GM21447 (cell line): ENCODE measurements at regions not wholly inside any gene's neighbourhood (a gene's known extent, or its start where the extent isn't known, plus 50 kb on each side); places are given as distances from the start of the nearest gene placed in this dataset.

ENCODE experiments used
- ATAC-seq: cut with Tn5 transposase; IDR thresholded peaks from one replicate; pipeline ENCODE4 v1.9.1; 2021; ENCODE audit not compliant: unreplicated experiment

DNA sequence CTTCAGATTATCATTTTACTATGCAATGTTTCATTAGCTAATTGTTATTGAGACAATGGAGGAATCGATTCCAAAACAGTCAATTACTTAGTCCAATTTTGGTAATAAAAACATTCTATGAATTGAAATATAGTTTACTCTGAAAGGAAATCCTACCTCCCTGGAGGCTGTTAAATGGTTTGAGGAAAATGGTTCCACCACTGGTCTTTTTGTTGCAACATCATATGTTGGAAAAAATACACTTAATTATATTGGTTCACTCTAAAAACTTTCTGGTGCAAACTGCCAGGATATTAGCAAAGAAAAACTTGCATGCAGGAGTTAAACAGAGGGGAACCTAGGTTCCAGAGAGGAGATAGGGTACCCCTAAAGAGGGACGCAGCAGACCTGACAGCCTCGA is 267.3 kb upstream of the LYZL1 start:
- ATAC-seq, result no peak

DNA sequence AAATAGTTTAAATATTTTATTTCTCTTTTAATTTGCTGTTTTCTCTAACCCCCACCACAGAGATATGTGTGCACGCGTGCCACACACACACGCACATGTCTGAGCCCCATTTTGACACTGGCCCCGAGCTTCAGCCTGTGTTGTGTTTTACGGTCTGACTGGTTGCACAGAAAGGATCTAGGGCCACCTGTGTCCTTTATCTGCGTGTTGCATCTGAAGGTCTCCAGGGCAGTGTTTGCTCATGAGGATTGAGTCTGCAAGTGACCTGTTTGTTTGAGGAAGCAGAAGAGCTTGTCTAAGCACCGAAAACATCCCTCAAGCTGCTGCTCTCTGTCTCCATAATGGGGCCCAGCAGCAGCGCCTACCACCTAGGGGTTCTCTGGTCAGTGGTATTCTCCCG is 266.4 kb upstream of the LYZL1 start:
- no peak for ATAC-seq

DNA sequence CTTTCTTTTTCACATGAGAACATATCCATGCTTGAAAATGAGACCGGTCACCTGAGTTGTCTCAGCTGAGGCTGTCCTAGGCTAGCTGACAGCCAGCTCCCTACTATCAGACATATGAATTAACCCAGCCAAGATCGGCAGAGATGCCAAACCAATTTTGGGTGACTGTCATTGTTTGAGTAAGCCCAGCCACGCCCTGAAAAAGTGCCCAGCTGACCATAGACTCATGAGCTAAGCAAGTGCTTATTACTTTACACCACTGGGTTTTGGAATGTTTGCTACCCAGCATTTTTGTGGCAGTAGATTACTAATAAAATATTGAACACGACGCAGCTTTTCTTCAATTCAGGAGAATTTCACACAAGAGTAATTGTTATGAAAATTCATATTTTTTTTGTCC is 265.2 kb upstream of the LYZL1 start:
- ATAC-seq, result no peak

DNA sequence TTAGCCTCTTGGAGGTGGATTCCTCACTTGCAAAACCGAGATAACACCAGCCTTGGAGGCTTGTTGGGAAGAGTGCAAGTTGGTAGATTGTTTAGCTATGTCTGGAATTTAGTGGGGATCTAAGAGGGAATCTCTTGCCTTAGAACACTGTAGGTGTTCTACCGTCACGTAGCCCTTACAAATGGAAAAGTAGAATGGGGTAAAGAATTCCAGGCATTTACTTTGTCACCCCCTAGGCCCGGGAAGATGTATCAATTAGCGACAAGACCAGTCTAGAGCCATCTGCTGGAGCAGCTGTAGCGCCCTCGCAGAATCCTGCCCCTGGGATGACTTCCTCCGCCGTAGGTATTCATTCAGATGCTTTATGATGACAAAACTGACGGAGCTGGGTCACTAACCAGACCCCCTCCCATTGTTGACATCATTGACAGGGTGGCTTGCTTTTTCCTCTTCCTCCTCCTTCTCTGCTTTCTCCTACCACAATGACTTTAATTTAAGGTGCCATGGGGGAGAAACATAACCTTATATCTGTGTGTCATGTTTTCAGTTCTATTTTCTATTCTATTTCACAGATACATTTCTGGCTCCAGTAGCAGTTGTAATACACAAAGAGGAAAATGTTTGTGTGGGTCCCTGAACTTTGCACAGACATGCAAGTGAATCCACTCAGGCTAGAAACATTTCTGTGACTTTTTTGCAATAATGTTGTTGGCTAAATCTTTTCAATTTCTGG is 262.6 kb upstream of the LYZL1 start:
- no peak for ATAC-seq

DNA sequence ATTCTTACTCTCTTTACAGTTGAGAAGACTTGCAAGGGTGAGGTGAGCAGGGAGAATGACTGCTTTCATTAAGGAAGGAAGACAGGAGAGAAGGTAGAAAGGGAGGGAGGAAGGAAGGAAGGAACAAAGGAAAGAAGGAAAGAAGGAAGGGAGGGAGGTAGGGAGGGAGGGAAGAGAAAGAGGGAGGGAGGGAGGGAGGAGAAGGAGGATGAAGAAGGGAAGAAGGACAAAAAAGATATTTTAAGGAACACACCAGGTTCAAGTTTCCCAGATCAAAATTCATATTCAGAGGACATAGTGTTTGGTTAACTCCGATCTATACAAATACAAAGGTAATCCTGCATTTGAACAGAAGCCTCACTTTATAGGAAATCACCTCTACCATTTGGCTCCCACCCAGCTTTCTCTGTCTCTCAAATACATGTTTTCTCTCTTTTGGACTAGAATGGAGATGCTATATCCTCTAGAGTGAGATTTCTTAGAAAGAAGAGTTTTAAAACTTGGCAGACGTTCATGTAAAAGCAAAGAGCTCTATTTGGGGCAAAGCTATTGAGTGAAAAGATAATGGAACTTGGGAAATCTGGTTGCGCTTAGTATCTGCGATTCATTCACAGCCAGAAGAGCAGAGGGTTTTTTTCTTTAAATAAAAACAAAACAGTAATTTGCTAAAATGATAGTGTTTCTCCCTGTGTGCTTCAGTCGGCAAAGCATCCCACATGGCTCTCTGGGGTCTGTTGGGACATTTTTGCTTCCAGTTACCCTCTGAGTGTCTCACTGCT is 261.9 kb upstream of the LYZL1 start:
- ATAC-seq, result no peak

DNA sequence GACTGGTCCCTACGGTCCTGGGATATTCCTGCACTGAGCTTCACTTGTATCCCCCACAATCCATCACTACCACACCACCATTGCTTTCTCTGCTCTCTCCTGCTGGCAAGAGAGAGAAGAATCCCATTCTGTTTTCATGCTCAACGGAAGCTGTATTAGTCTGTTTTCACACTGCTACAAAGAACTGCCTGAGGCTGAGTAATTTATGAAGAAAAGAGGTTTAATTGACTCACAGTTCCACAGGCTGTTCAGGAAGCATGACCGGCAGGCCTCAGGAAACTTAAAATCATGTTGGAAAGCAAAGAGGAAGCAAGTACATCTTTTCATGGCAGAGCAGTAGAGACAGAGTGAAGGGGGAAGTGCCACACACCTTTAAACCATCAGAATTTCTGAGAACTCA is 260.4 kb upstream of the LYZL1 start:
- no peak for ATAC-seq

DNA sequence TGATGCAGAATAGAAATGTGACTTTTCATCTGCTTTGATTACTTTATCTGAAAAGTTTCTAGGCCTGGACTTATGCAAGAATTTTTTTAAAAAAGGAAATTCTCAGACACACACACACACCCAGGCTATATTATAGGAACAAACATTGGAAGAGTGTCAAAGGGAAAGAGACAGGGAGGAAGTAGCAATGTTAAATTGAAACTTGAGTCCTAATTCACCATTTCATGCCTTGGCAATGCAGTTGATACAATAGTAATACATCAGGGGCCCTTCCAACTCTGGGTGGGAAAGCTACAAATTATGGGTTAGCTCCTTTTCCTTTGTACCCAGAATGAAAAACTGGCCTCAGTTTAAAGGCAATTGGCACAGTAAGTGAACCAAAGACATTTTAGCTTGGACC is 258.0 kb upstream of the LYZL1 start:
- no peak for ATAC-seq

DNA sequence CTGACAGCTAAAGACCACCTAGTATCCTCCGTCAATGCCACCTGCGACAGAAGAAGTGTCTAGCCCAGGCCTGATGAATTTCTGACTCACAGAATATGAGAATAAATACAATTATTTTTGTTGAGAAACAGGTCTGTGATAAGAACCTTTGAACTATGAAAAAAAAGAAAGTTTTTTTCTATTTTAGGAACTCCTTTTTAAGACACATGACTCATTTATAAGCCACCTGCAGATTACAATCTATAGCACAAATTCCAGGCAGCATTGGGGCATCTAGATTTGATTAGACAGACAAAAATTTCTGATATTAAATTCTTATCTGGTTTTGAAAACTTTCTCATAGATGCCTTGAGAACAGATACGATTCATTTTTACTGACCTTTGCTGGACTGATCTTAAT is 256.7 kb upstream of the LYZL1 start:
- ATAC-seq, result no peak

DNA sequence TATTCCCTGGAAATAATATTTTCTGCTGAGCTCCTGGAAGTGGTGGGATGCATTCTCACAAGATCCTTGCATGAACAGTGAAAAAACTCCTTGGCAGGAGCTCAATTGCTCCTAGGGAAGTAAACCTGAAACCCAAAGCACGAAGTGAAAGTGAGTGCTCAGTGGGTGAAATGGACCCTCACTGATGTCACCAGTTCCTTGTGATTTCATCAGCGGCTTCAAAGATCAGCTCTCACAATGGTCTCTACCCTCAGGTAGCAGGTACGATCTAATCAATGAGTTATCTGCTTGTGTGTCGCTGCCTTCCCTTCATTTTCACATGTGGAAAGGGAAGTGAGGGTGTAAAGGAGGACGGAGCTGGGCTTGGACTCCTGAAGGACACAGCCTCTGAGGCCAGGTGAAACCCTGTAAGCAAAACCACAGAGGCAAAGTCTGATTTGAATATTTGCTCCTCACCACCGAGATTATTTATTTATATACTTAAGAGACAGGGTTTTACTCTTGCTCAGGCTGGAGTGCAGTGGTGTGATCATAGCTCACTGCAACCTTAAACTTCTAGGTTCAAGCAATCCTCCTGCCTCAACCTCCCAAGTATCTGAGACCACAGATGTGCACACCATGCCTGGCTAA is 255.4 kb upstream of the LYZL1 start:
- ATAC-seq, result no peak

DNA sequence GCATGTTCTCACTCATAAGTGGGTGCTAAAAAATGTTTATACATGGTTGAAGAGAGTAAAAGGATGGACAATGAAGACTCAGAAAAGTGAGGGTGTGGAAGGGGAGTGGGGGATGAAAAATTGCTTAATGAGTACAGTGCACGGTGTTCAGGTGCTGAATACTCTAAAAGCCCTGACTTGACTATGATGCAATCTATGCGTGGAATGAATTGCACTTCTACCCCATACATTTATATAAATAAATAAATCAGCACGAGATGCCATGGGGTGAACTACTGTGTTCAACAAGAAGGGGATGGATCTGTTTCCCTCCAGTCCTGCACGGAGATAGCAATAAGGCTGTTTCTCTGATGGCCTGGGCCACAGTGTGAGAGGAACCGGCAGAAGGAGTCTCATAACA is 254.3 kb upstream of the LYZL1 start:
- no peak for ATAC-seq

DNA sequence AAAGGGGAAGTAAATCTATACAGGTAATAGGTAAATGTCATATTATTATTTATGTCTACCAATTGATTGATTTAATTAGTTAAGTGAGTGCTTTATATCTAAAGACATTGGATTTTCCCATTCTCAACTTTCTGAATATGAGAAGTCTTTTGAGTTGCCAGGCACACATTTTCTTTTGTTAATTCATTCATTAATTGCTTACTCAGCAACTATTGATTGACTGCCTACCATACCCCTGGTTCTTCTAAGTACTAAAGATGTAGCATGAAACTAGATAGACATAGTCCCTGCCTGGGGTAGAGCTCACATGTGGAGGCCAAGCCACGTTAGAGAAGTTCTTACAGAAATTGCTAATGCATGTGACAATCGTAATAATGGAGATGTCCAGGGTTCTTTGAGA is 253.1 kb upstream of the LYZL1 start:
- ATAC-seq, result no peak

DNA sequence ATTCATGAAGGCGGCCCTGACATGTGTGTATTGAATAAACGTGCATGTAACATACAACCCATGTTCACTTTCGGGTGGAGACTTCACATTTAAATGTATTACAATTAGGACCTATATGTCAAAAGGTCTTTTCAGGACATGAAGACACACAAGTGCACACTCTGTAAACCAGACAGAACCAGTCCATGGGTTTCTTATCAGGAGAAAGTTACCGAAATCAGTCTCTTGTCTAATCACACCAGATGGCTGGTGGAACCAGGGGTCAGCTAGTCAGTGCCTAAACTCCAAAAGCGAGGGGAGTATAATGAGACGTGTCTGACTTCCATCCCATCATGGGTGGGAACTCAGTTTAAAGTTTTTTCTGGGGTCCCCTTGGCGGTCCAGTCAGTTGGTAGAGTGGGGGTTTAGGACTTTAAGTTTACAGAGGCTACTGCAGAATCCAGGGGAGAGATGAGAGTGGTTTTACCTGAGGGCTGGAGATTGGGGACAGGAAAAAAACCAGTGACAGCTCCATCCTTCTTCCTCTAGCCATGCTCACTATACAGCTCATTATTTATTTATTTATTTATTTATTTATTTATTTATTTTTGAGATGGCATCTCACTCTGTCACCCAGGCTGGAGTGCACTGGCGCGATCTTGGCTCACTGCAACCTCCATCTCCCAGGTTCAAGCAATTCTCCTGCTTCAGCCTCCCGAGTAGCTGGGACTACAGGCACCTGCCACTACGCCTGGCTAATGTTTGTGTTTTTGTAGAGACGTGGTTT is 251.3 kb upstream of the LYZL1 start:
- no peak for ATAC-seq

DNA sequence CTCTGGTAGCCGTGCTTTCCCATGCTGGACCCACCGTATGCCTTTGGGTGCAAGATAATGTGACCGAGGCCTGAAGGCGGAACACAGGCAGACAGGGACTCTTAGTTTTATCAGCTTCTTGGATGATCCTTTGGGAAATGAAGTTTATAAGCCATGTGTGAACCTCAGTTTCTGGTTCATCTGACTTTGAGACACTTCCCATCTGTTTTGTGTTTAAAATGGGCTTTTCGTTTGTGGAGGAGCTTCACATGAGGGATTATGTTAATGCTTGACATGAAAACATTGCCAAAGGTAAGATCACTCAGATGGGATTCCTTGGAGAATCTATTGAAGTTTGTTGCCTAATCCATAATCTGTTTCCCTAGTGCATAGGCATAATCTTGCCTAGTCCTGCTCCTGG is 249.8 kb upstream of the LYZL1 start:
- no peak for ATAC-seq

DNA sequence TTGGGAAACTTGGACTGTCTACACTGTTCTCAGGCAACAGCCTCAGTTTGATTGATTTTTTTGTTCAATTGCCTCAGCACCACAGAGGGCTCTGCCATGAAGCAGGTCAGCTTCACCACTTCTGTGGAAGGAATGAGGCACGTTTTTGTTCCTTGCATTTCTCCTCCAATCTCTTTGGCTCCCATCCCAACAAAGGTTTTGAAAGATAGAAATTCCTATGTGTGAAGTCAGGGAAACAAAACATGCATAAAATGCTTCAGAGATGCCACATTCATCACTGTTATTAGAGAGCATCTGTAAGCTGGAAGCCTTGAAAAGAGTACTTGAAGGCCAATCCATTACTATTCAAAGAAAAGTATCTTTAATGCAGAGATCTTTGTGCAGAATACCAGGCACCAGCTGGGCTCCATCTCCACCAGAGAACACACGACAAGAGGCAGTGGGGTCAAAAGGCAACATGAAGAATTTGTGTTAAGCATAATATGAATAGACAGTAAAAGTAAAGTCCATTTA is 249.1 kb upstream of the LYZL1 start:
- no peak for ATAC-seq

DNA sequence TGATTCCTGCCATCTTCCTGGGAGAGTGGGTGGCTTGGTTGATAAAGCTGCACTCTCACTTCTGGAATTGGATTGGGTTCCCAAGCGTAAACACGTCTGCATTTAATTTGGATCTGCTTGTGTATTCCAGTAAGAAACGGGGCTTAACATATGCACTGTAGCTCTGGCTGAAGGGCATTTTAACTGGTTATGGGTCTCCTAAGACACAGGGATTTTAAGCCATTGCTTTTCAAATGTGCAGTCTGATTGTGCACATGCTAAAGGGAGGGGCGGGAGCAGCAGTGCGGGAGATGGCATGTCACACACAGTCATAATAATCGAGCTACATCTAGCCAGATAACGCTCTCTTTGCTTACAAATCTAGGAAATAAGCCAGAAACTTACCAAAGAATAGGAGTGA is 247.3 kb upstream of the LYZL1 start:
- ATAC-seq, result no peak

DNA sequence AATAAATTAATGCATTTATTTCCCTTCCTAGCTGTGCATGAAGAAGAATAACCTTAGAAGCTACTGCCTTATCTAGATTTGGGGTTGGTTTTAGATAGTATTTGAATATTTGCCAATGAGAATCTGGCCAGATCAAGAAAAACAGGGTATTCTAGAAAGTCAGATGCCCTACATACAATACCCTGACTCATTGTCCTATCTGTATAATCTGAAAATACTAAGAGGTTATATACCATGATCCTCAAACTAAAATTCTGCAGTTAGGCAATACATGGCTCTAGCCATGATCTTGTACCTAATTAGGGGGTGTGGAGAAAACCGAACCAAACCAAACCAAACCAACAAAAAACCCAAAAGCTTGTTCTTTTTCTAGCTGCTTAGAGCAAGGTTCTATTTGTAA is 240.4 kb upstream of the LYZL1 start:
- no peak for ATAC-seq

DNA sequence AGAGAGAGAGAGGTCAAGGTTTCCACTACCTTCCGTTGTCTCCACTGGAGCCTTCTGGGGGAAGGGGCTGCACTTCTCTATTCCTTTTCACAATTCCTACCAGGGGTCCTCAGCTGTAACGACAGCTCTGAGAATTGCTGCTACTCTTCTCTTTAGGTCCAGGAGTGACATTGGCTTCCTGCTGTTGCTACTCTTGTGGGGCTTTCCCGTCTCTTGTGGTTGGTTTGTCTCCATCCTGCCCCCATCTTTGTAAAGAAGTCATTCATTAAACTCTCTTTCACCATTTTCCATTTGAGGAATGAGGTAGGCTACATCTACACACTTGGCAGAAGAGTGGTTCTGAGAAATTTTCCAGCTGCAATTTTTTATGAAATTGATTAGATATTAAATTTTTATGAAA is 238.8 kb upstream of the LYZL1 start:
- no peak for ATAC-seq

DNA sequence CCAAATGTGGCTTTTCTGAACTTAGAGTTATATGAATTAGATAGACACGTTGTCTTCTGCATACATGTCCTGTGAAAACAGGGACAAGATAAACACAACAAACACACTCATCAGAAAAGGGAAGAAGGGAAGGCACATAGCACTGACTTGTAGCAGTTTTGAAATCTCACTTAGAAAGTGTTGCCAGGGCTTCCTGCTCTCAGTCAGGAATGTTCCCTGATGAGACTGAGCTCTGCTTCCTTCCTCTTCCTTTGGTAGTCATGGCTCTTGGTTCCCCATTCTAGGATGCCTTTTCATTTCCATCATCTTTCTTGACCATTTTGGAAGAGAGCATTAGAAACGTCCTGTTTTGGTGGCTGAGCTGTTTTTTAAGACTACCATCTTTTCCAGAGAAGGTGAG is 233.8 kb upstream of the LYZL1 start:
- no peak for ATAC-seq

DNA sequence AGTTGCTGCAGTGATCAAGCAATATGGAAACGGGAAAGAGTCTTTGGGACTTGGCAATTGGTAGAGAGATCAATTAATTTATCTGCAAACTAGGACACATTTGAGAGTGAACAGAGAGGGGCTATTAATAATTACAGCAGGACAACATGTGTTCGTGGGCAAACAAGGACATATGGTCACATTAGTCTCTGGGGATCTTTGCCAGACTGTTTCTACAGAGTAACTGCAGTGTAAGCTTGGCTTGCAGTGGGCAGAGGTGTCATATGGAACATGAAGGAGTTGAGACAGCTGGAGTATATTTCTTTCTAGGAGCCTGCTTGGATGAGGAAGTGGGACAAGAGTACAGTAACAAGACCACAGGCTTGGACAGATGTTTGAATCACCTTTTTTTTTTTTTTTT is 232.1 kb upstream of the LYZL1 start:
- ATAC-seq, result no peak

DNA sequence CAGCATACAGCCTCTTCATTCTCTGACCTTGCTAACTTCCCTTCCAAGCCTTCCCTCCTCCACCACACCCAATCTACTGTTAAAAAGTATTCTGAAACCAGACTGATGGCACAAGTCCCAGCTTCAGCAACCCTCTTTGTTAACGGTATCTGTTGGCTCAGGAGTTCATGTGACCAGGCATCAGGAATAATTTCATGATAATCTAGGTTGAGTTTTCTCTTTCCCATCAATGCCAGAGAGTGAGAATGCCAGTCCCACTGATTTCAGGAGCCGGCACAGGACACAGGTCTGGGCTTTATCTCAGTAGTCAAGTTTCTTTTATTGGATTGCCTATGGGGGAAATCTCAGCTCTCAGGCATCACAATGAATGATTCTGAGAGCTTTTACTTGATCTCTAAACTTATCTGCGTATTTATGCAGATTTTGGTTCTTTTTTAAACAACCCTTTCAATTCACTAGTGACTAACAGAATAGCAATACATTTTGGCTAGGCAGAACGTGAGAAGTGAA is 231.0 kb upstream of the LYZL1 start:
- ATAC-seq, result no peak
